ENCODE measurements at regions not wholly inside any gene's neighbourhood (a gene's known extent, or its start where the extent isn't known, plus 50 kb on each side); places are given as distances from the start of the nearest gene placed in this dataset.

DNA sequence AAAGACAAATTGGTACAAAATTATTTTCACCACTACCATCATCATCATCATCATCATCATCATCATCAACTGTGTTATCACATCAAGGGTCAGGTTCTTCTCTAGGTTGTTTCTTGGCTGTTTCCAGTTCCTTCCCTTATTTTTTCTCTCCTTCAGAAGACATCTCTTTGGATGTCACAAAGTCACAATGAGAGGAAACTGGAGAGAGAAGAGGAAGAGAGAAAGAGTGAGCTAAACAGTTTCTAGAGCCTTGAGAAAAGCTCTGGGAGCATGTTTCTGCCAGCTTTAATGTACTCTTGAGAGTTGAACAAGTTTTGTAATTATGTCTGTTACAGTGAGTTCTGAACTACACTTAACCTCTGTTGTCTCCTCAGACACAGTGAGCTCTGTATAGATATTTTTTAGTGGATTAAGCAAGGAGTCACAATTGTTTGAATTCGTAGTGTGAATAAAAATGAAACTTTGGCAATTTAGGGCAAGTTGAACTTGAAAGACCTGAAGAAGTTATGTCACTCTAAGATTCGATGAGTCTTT lies 123.0 kb upstream of the AKIRIN2 start:
- no CpG with 5 or more reads among the region's 2 CpGs for WGBS, 2 donors (ENCODE audit: extremely low coverage in 2 of 2, insufficient read length in 2 of 2, insufficient replicate concordance in 1 of 2)

DNA sequence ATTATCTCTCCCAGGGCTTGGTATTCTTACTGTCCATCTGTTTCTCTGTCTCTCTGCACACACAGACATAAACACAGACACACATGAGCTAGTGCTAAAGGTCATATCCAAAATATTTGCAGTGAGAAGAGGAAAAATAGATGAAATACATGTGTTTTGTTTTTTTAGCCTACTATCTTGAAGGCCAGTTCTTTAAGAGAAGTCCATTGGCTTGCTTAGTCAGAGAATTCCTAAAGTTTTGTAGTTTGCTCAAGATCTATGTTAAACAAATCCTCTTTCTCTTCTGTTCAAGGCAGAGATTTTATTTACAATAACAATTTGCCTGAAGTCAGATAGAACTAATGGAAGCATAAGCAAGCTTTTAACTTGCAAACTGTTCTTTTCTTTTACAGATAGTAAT lies 120.0 kb upstream of the AKIRIN2 start:
- H3K23ac ChIP-seq (ENCODE audit: low read depth, low read length, poor library complexity) = no peak overlapping the region
- no peak overlapping the region for H3K4me3 ChIP-seq (ENCODE audit: low read length in 2 of 2)
- no peak overlapping the region for H4K91ac ChIP-seq (ENCODE audit: low read depth, low read length, poor library complexity)
- H3K9ac ChIP-seq (ENCODE audit: low read depth, low read length, poor library complexity) = no peak overlapping the region
- H3K79me1 ChIP-seq (ENCODE audit: low read depth, low read length) = no peaks in the 10 kb centered on the region
- H3K4me2 ChIP-seq (ENCODE audit: insufficient read depth, low read length, poor library complexity, severe bottlenecking) = no peak overlapping the region
- H3K18ac ChIP-seq (ENCODE audit: low read length) = no peak overlapping the region
- no peak overlapping the region for H3K14ac ChIP-seq (ENCODE audit: low read length)
- H3K9me3 ChIP-seq (replicated peaks in 1 of 2; ENCODE audit: control insufficient read depth in 2 of 2, insufficient read depth in 1 of 2, low read depth in 1 of 2, low read length in 2 of 2) = no peaks in the 10 kb centered on the region
- H3K27ac ChIP-seq (replicated peaks; ENCODE audit: low read length) = no peak overlapping the region
- no peak overlapping the region for H2BK12ac ChIP-seq (ENCODE audit: low read length)
- DNase-seq (ENCODE audit: low spot score) = no peak
- H2AFZ ChIP-seq (ENCODE audit: low read length) = no peak overlapping the region
- H3K36me3 ChIP-seq (replicated peaks in 1 of 2; ENCODE audit: control insufficient read depth in 2 of 2, insufficient read depth in 2 of 2, low read length in 2 of 2) = no peaks in the 10 kb centered on the region
- no peak overlapping the region for H2BK5ac ChIP-seq (ENCODE audit: low read length)
- no peak overlapping the region for H4K8ac ChIP-seq (ENCODE audit: low read depth, low read length)
- no peak overlapping the region for H2BK120ac ChIP-seq (ENCODE audit: low read depth, low read length)
- H3K4me1 ChIP-seq (ENCODE audit: control insufficient read depth in 2 of 2, insufficient read depth in 1 of 2, low read depth in 1 of 2, low read length in 2 of 2) = no peaks in the 10 kb centered on the region
- H3K27me3 ChIP-seq (ENCODE audit: control insufficient read depth in 3 of 3, insufficient read depth in 3 of 3, low read depth in 1 of 3, low read length in 3 of 3) = no peaks in the 10 kb centered on the region
- no peak overlapping the region for H3K4ac ChIP-seq (ENCODE audit: low read length)
- no peak overlapping the region for H2BK15ac ChIP-seq (ENCODE audit: low read length)
- no peak overlapping the region for H2AK5ac ChIP-seq (ENCODE audit: low read depth, low read length)

More for the DNA sequence above, 123.0 kb upstream of the AKIRIN2 start:
- no peak overlapping the region for H2AFZ ChIP-seq (ENCODE audit: low read length)
- H2BK120ac ChIP-seq (ENCODE audit: low read depth, low read length) = no peak overlapping the region
- DNase-seq (ENCODE audit: low spot score) = no peak
- H3K18ac ChIP-seq (ENCODE audit: low read length) = no peak overlapping the region
- H3K79me1 ChIP-seq (ENCODE audit: low read depth, low read length) = no peaks in the 10 kb centered on the region
- H3K4ac ChIP-seq (ENCODE audit: low read length) = no peak overlapping the region
- H2BK12ac ChIP-seq (ENCODE audit: low read length) = no peak overlapping the region
- no peak overlapping the region for H3K4me3 ChIP-seq (ENCODE audit: low read length in 2 of 2)
- no peak overlapping the region for H2AK5ac ChIP-seq (ENCODE audit: low read depth, low read length)
- H3K23ac ChIP-seq (ENCODE audit: low read depth, low read length, poor library complexity) = no peak overlapping the region
- no peaks in the 10 kb centered on the region for H3K27me3 ChIP-seq (ENCODE audit: control insufficient read depth in 3 of 3, insufficient read depth in 3 of 3, low read depth in 1 of 3, low read length in 3 of 3)
- H3K4me1 ChIP-seq (ENCODE audit: control insufficient read depth in 2 of 2, insufficient read depth in 1 of 2, low read depth in 1 of 2, low read length in 2 of 2) = no peaks in the 10 kb centered on the region
- H2BK15ac ChIP-seq (ENCODE audit: low read length) = no peak overlapping the region
- no peak overlapping the region for H3K14ac ChIP-seq (ENCODE audit: low read length)
- H3K27ac ChIP-seq (replicated peaks; ENCODE audit: low read length) = no peak overlapping the region
- H3K9me3 ChIP-seq (replicated peaks in 1 of 2; ENCODE audit: control insufficient read depth in 2 of 2, insufficient read depth in 1 of 2, low read depth in 1 of 2, low read length in 2 of 2) = no peaks in the 10 kb centered on the region
- H4K8ac ChIP-seq (ENCODE audit: low read depth, low read length) = no peak overlapping the region
- no peak overlapping the region for H4K91ac ChIP-seq (ENCODE audit: low read depth, low read length, poor library complexity)
- H3K9ac ChIP-seq (ENCODE audit: low read depth, low read length, poor library complexity) = no peak overlapping the region
- H3K36me3 ChIP-seq (replicated peaks in 1 of 2; ENCODE audit: control insufficient read depth in 2 of 2, insufficient read depth in 2 of 2, low read length in 2 of 2) = no peaks in the 10 kb centered on the region
- no peak overlapping the region for H3K4me2 ChIP-seq (ENCODE audit: insufficient read depth, low read length, poor library complexity, severe bottlenecking)
- H2BK5ac ChIP-seq (ENCODE audit: low read length) = no peak overlapping the region

DNA sequence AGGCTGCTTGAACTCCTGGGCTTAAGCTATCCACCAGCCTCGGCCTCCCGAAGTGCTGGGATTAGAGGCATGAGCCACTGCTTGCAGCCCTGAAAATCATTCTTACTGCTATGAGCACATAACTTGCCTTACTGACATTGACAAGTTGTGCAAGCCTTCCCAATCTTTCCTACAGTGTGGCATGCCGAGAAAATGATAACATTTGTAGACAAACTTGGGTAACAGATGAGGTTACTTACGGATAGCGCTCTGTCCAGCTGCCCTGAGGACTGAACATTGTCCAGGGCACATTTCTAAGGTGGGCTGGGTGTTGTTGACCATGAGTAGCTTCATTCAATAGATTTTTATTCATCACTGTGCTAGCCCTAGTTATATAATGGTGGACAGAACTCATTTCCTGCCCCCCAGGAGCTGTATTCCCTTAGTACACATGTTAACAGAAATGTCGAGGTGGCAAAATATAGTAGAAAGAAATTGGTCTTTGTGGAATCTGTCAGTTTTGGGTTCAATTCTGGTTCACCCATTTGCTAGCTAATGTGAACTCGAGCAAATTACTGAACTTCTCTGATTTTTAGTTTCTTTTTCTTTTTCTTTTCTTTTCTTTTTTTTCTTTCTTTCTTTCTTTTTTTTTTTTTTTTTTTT lies 118.4 kb upstream of the AKIRIN2 start:
- Histone ChIP-seq H3K4ac (ENCODE audit: low read length) (no peak overlapping the region), H3K4me3 (ENCODE audit: low read length in 2 of 2) (no peak overlapping the region), H2BK120ac (ENCODE audit: low read depth, low read length) (no peak overlapping the region), H3K4me1 (ENCODE audit: control insufficient read depth in 2 of 2, insufficient read depth in 1 of 2, low read depth in 1 of 2, low read length in 2 of 2) (no peaks in the 10 kb centered on the region), H3K9me3 (replicated peaks in 1 of 2; ENCODE audit: control insufficient read depth in 2 of 2, insufficient read depth in 1 of 2, low read depth in 1 of 2, low read length in 2 of 2) (no peaks in the 10 kb centered on the region), H3K14ac (ENCODE audit: low read length) (no peak overlapping the region), H4K8ac (ENCODE audit: low read depth, low read length) (no peak overlapping the region), H3K27ac (replicated peaks; ENCODE audit: low read length) (no peak overlapping the region), H4K91ac (ENCODE audit: low read depth, low read length, poor library complexity) (no peak overlapping the region), H3K23ac (ENCODE audit: low read depth, low read length, poor library complexity) (no peak overlapping the region), H3K9ac (ENCODE audit: low read depth, low read length, poor library complexity) (no peak overlapping the region), H2AFZ (ENCODE audit: low read length) (no peak overlapping the region), H3K79me1 (ENCODE audit: low read depth, low read length) (no peaks in the 10 kb centered on the region), H3K18ac (ENCODE audit: low read length) (no peak overlapping the region), H2BK12ac (ENCODE audit: low read length) (no peak overlapping the region), H3K4me2 (ENCODE audit: insufficient read depth, low read length, poor library complexity, severe bottlenecking) (no peak overlapping the region), H3K36me3 (replicated peaks in 1 of 2; ENCODE audit: control insufficient read depth in 2 of 2, insufficient read depth in 2 of 2, low read length in 2 of 2) (no peaks in the 10 kb centered on the region), H2BK15ac (ENCODE audit: low read length) (no peak overlapping the region), H3K27me3 (ENCODE audit: control insufficient read depth in 3 of 3, insufficient read depth in 3 of 3, low read depth in 1 of 3, low read length in 3 of 3) (no peaks in the 10 kb centered on the region), H2AK5ac (ENCODE audit: low read depth, low read length) (no peak overlapping the region), H2BK5ac (ENCODE audit: low read length) (no peak overlapping the region)
- WGBS, 2 donors (ENCODE audit: extremely low coverage in 2 of 2, insufficient read length in 2 of 2, insufficient replicate concordance in 1 of 2) = no CpG with 5 or more reads among the region's 7 CpGs
- DNase-seq (ENCODE audit: low spot score) = no peak

DNA sequence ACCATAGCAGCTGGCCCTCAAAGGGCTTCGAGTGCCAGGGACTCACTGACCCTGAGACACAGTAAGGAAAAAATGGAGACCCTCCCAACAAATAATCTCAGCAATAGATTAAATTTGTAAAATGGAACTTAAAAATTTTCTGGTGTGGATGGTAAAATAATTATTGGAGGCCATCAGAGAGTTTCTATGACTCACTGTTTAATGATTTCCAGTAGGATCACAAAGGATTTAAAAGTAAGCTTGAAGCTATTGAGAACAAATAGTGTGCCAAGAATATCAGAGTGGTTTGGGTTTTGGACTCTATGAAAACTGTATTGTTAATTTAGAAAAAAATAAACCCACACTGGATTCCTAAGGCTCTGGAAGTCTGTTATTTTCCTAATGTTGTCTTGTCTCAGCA lies 115.2 kb upstream of the AKIRIN2 start:
- Histone ChIP-seq H3K4me1 (ENCODE audit: control insufficient read depth in 2 of 2, insufficient read depth in 1 of 2, low read depth in 1 of 2, low read length in 2 of 2) (no peaks in the 10 kb centered on the region), H3K4me2 (ENCODE audit: insufficient read depth, low read length, poor library complexity, severe bottlenecking) (no peak overlapping the region)
- DNase-seq (ENCODE audit: low spot score) = no peak

More for the DNA sequence above, 115.2 kb upstream of the AKIRIN2 start:
- Histone ChIP-seq H3K4ac (ENCODE audit: low read length) (no peak overlapping the region), H3K79me1 (ENCODE audit: low read depth, low read length) (no peaks in the 10 kb centered on the region), H4K91ac (ENCODE audit: low read depth, low read length, poor library complexity) (no peak overlapping the region), H2AFZ (ENCODE audit: low read length) (no peak overlapping the region), H3K27ac (replicated peaks; ENCODE audit: low read length) (no peak overlapping the region), H2BK12ac (ENCODE audit: low read length) (no peak overlapping the region), H3K23ac (ENCODE audit: low read depth, low read length, poor library complexity) (no peak overlapping the region), H2AK5ac (ENCODE audit: low read depth, low read length) (no peak overlapping the region), H2BK5ac (ENCODE audit: low read length) (no peak overlapping the region), H3K9ac (ENCODE audit: low read depth, low read length, poor library complexity) (no peak overlapping the region), H3K9me3 (replicated peaks in 1 of 2; ENCODE audit: control insufficient read depth in 2 of 2, insufficient read depth in 1 of 2, low read depth in 1 of 2, low read length in 2 of 2) (no peaks in the 10 kb centered on the region), H3K14ac (ENCODE audit: low read length) (no peak overlapping the region), H3K36me3 (replicated peaks in 1 of 2; ENCODE audit: control insufficient read depth in 2 of 2, insufficient read depth in 2 of 2, low read length in 2 of 2) (no peaks in the 10 kb centered on the region), H3K4me3 (ENCODE audit: low read length in 2 of 2) (no peak overlapping the region), H3K27me3 (ENCODE audit: control insufficient read depth in 3 of 3, insufficient read depth in 3 of 3, low read depth in 1 of 3, low read length in 3 of 3) (peaks cover 0 to 5% (median 0%) of the 10 kb centered on the region in 3 experiments), H2BK15ac (ENCODE audit: low read length) (no peak overlapping the region), H2BK120ac (ENCODE audit: low read depth, low read length) (no peak overlapping the region), H4K8ac (ENCODE audit: low read depth, low read length) (no peak overlapping the region), H3K18ac (ENCODE audit: low read length) (no peak overlapping the region)
- whole genome bisulfite sequencing, 2 donors (ENCODE audit: extremely low coverage in 2 of 2, insufficient read length in 2 of 2, insufficient replicate concordance in 1 of 2) = no CpG with 5 or more reads among the region's 1 CpG

Measured in neuronal stem cell (in vitro differentiated cells).